ENCODE measurements at regions not wholly inside any gene's neighbourhood (a gene's known extent, or its start where the extent isn't known, plus 50 kb on each side); places are given as distances from the start of the nearest gene placed in this dataset.

DNA sequence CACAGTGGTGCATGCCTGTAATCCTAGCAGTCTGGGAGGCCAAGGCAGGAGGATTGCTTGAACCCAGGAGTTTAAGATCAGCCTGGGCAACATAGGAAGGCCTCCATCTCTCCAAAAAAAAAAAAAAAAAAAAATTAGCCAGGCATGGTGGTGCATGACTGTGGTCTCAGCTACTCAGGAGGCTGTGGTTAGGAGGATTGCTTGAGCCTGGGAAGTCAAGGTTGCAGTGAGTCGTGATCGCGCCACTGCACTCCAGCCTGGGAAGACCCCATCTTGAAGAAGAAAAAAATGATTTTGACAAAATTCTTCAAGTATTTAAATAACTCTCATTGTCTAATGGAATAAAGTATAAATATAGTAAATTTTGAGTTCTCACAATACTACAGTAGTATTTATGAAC is 219.2 kb upstream of the SSTR1 start:
- no peak overlapping the region for H3K27ac ChIP-seq
- intact Hi-C loops (cut with DNase I), result loop anchor here in 5 of 10 donors (5.0 to 10.0 kb wide), 4 partner anchors 206 to 879 kb away; partner anchors contain the start of gene SSTR1 (in 2 of the 5)
- no peaks in the 10 kb centered on the region for H3K27me3 ChIP-seq
- no peak for ATAC-seq
- DNase-seq, result no peak
- TF ChIP-seq, protein P1, sequence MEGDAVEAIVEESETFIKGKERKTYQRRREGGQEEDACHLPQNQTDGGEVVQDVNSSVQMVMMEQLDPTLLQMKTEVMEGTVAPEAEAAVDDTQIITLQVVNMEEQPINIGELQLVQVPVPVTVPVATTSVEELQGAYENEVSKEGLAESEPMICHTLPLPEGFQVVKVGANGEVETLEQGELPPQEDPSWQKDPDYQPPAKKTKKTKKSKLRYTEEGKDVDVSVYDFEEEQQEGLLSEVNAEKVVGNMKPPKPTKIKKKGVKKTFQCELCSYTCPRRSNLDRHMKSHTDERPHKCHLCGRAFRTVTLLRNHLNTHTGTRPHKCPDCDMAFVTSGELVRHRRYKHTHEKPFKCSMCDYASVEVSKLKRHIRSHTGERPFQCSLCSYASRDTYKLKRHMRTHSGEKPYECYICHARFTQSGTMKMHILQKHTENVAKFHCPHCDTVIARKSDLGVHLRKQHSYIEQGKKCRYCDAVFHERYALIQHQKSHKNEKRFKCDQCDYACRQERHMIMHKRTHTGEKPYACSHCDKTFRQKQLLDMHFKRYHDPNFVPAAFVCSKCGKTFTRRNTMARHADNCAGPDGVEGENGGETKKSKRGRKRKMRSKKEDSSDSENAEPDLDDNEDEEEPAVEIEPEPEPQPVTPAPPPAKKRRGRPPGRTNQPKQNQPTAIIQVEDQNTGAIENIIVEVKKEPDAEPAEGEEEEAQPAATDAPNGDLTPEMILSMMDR (IDR thresholded peaks at IDR 0.05), result no peak
- WGBS, 2 donors, result 87 to 95% methylated on average over 3 of the region's 3 CpGs
- no peaks in the 10 kb centered on the region for H3K9me3 ChIP-seq
- no peaks in the 10 kb centered on the region for H3K4me1 ChIP-seq
- H3K4me3 ChIP-seq, result no peak overlapping the region
- no peaks in the 10 kb centered on the region for H3K36me3 ChIP-seq

DNA sequence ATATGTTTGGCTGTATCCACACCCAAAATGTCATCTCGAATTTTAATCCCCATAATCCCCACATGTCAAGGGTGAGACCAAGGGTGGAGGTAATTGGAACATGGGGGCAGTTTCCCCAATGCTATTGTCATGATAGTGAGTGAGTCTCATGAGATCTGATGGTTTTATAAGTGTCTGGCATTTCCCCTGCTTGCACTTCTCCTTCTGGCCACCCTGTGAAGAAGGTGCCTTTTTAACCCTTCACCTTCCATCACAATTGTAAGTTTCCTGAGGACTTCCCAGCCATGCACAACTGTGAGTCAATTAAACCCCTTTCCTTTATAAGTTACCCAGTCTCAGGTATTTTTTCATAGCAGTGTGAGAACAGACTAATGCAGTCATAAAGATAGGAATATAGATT is 216.7 kb upstream of the SSTR1 start:
- no peaks in the 10 kb centered on the region for H3K36me3 ChIP-seq
- intact Hi-C loops (cut with DNase I), result no loop called here
- WGBS, 2 donors, result 26 to 32% methylated on average over 1 of the region's 1 CpG
- DNase-seq, result no peak
- no peak for ATAC-seq
- TF ChIP-seq, protein P1 (IDR thresholded peaks at IDR 0.05), result no peak
- H3K4me3 ChIP-seq, result no peak overlapping the region
- H3K27me3 ChIP-seq, result no peaks in the 10 kb centered on the region
- H3K27ac ChIP-seq, result no peak overlapping the region
- no peaks in the 10 kb centered on the region for H3K9me3 ChIP-seq
- H3K4me1 ChIP-seq, result no peaks in the 10 kb centered on the region

DNA sequence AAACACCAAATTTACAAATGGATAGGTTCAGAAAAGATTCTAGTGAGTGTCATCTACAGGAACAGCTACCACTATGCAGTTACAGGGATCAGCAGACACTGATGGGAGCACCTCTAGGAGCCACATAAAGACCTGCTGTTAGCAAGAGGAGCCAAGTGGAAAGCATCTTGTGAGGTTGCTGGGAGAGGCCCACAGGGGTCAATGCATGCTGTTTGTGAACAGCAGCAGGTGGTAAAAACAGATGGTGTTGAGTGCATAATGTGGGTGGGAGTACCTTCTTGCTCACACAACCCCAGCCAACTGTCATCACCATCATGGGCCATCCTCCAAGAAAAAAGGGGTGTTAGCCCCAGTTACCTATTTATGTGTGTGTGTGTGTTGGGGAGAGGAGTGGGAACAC is 215.2 kb upstream of the SSTR1 start:
- Histone ChIP-seq H3K27ac (no peak overlapping the region), H3K27me3 (no peaks in the 10 kb centered on the region), H3K9me3 (no peaks in the 10 kb centered on the region), H3K4me1 (no peaks in the 10 kb centered on the region), H3K36me3 (no peaks in the 10 kb centered on the region), H3K4me3 (no peak overlapping the region)
- ATAC-seq (no peak), DNase-seq (no peak)
- TF ChIP-seq, protein P1 (IDR thresholded peaks at IDR 0.05), result no peak
- intact Hi-C loops (cut with DNase I), result no loop called here

DNA sequence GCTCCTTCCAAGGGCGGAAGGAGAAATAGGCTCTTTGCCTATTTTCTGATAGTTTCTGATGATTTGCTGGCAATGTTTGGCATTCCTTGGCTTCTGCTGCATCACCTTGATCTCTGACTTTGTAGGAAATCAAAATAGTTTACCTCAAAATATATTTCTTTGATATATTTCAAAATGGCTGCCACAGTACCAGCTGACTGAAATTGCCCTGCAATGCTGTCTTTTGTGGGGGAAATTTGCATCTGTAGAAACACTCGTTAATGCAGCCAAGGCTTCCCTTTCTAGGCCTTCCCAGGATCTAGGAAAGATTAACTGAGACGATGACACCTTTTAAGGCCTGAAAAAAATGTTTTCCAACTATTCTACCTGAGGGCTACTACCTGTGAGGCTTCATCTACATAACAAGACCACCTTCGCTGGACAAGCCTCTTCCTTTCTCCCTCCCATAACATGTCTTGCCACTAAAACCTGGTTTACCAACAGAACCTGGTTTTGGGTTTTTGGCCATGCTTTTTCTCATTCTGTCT is 212.8 kb upstream of the SSTR1 start:
- Histone ChIP-seq H3K4me1 (no peaks in the 10 kb centered on the region), H3K9me3 (no peaks in the 10 kb centered on the region), H3K4me3 (no peak overlapping the region), H3K27ac (no peak overlapping the region), H3K27me3 (no peaks in the 10 kb centered on the region), H3K36me3 (no peaks in the 10 kb centered on the region)
- intact Hi-C loops (cut with DNase I), result no loop called here
- TF ChIP-seq, protein P1 (IDR thresholded peaks at IDR 0.05), result no peak
- WGBS, 2 donors, result 71 to 80% methylated on average over 4 of the region's 4 CpGs
- ATAC-seq (no peak), DNase-seq (no peak)

Data from heart right ventricle (tissue), 16 donors.